Transverse colon (tissue), 4 donors: ENCODE measurements at regions not wholly inside any gene's neighbourhood (a gene's known extent, or its start where the extent isn't known, plus 50 kb on each side); places are given as distances from the start of the nearest gene placed in this dataset.

Source experiments
- DNase-seq: peaks from one replicate; pipeline ENCODE4 v3.0.0-alpha.2; 2019
- H3K27ac ChIP-seq, 4 donors: fragments of 200-600 bp; sonication (generic); 2 replicates each; pipeline ENCODE4 v1.5.1; 2016 to 2018; ENCODE audit warnings: inconsistent platforms in 4 of 4
- H3K27me3 ChIP-seq: fragments of 200-600 bp; sonication (generic); 2 replicates; pipeline ENCODE4 v1.5.1; 2017; ENCODE audit warnings: inconsistent platforms
- H3K36me3 ChIP-seq, 4 donors: fragments of 200-600 bp; sonication (generic); 2 replicates each; pipeline ENCODE4 v1.5.1; 2017 to 2019; ENCODE audit warnings: inconsistent platforms in 4 of 4
- H3K4me1 ChIP-seq, 4 donors: fragments of 200-600 bp; sonication (generic); 2 replicates each; pipeline ENCODE4 v1.5.1; 2017 to 2020; ENCODE audit warnings: inconsistent platforms in 4 of 4
- H3K4me3 ChIP-seq, 4 donors: fragments of 200-600 bp; sonication (generic); 1 replicate in 1 of 4; 2 replicates in 3 of 4; pipeline versions ENCODE4 v1.5.1 to v1.6.1; 2017 to 2019; ENCODE audit warnings: inconsistent platforms in 4 of 4
- H3K9me3 ChIP-seq, 2 donors: fragments of 200-600 bp; sonication (generic); 2 replicates each; pipeline ENCODE4 v1.5.1; 2017 to 2019; ENCODE audit warnings: inconsistent platforms in 2 of 2
- CTCF ChIP-seq, 5 experiments: fragments of 200-600 bp in 3 of 5; fragments of 450-650 bp in 2 of 5; sonication (generic) in 3 of 5; IDR thresholded peaks; 1 replicate in 2 of 5; 2 replicates in 3 of 5; pipeline ENCODE4 v1.5.1; 2016 to 2017; ENCODE audit warnings: antibody characterized with exemption in 5 of 5, inconsistent platforms in 3 of 5, mild to moderate bottlenecking in 2 of 5, moderate library complexity in 1 of 5
- EP300 ChIP-seq: sonication (generic); formaldehyde crosslinking; IDR thresholded peaks from one replicate; pipeline ENCODE4 v1.6.1; 2017; ENCODE audit warnings: antibody characterized with exemption, low read depth
- POLR2A ChIP-seq: fragments of 450-650 bp; IDR thresholded peaks from one replicate; pipeline ENCODE4 v1.6.1; 2016; ENCODE audit warnings: antibody characterized with exemption, mild to moderate bottlenecking, moderate library complexity
- POLR2AphosphoS5 ChIP-seq, 3 donors: sonication (generic); formaldehyde crosslinking; IDR thresholded peaks; one replicate each; pipeline ENCODE4 v1.6.1; 2016; ENCODE audit warnings: antibody characterized with exemption in 3 of 3
- WGBS, 2 donors: methylation state at CpG; one replicate each; pipeline ENCODE4 v1.1.5; 2018; ENCODE audit warnings: low coverage in 1 of 2; 5-methylcytosine and 5-hydroxymethylcytosine counted together
- in situ Hi-C, 4 donors: fragments of 200-750 bp; cut with MboI; loops; one replicate each; pipeline versions ENCODE4 v1.15.0 to v1.15.1; 2017; ENCODE audit warnings: low sequenced_read_pairs in 3 of 4, low pct_ligation_motif_present in 1 of 4, low pct_unique_long_range_greater_than_20kb in 1 of 4
- intact Hi-C: fragments of 100-400 bp; cut with DNase I; formaldehyde crosslinking; loops from one replicate; pipeline ENCODE4 v1.15.1; 2023; ENCODE audit warnings: low total_unique reads

GRCh38 chr2:44869761-44870160 lies 71.7 kb upstream of the SIX3 start:
- intact Hi-C loops (no loop called here), in situ Hi-C loops (no loop called here)
- H3K4me1 ChIP-seq = no peaks in the 10 kb centered on the region
- no peak for DNase-seq
- H3K9me3 ChIP-seq = no peaks in the 10 kb centered on the region
- 80% methylated on average over 5 of the region's 5 CpGs; no CpG with 5 or more reads in 1 of the 2 donors for WGBS, 2 donors
- no peaks in the 10 kb centered on the region for H3K36me3 ChIP-seq
- TF ChIP-seq EP300 = no peak
- H3K4me3 ChIP-seq = no peak overlapping the region
- no peak overlapping the region for H3K27ac ChIP-seq
- peaks cover 4% of the 10 kb centered on the region for H3K27me3 ChIP-seq

GRCh38 chr2:44877417-44877816 lies 64.1 kb upstream of the SIX3 start:
- in situ Hi-C loops = no loop called here
- no peak overlapping the region for H3K4me3 ChIP-seq
- intact Hi-C loops = no loop called here
- peaks cover 0 to 10% of the 10 kb centered on the region in 2 donors for H3K9me3 ChIP-seq
- no peak overlapping the region for H3K27ac ChIP-seq
- H3K27me3 ChIP-seq = peaks cover 21% of the 10 kb centered on the region
- DNase-seq = no peak
- WGBS, 2 donors = 58 to 79% methylated on average over 3 to 7 of the region's 7 CpGs
- H3K36me3 ChIP-seq = no peaks in the 10 kb centered on the region
- TF ChIP-seq CTCF (IDR thresholded peaks at IDR 0.05) = no peak
- no peaks in the 10 kb centered on the region for H3K4me1 ChIP-seq

GRCh38 chr2:44879269-44880124 lies 62.0 kb upstream of the SIX3 start:
- peaks cover 39% of the 10 kb centered on the region for H3K27me3 ChIP-seq

GRCh38 chr2:44880125-44880483 lies 61.4 kb upstream of the SIX3 start:
- in situ Hi-C loops = no loop called here
- intact Hi-C loops = no loop called here
- no peaks in the 10 kb centered on the region for H3K36me3 ChIP-seq
- WGBS, 2 donors = 63 to 65% methylated on average over 8 of the region's 8 CpGs
- TF ChIP-seq POLR2A = no peak
- no peak for TF ChIP-seq CTCF (IDR thresholded peaks at IDR 0.05)
- no peak for TF ChIP-seq EP300
- no peak for TF ChIP-seq POLR2AphosphoS5 (IDR thresholded peaks at IDR 0.05)
- H3K4me3 ChIP-seq = no peak overlapping the region
- H3K9me3 ChIP-seq = peaks cover 0 to 8% of the 10 kb centered on the region in 2 donors
- H3K4me1 ChIP-seq = no peaks in the 10 kb centered on the region
- no peak overlapping the region for H3K27ac ChIP-seq
- no peak for DNase-seq
- peaks cover 39% of the 10 kb centered on the region for H3K27me3 ChIP-seq

More at GRCh38 chr2:44879269-44880124, 62.0 kb upstream of the SIX3 start:
- in situ Hi-C loops (no loop called here), intact Hi-C loops (no loop called here)
- H3K27ac ChIP-seq = no peak overlapping the region
- H3K4me1 ChIP-seq = no peaks in the 10 kb centered on the region
- H3K9me3 ChIP-seq = peaks cover 0 to 10% of the 10 kb centered on the region in 2 donors
- 79 to 82% methylated on average over 5 to 18 of the region's 18 CpGs for WGBS, 2 donors
- no peak for TF ChIP-seq EP300
- DNase-seq = no peak
- no peaks in the 10 kb centered on the region for H3K36me3 ChIP-seq
- H3K4me3 ChIP-seq = no peak overlapping the region

- Histone ChIP-seq H3K27ac (no peak overlapping the region), H3K4me3 (no peak overlapping the region), H3K9me3 (no peaks in the 10 kb centered on the region), H3K4me1 (no peaks in the 10 kb centered on the region), H3K27me3 (peaks cover 38% of the 10 kb centered on the region), H3K36me3 (no peaks in the 10 kb centered on the region)
- in situ Hi-C loops (no loop called here), intact Hi-C loops (no loop called here)
- no peak for DNase-seq
- TF ChIP-seq POLR2AphosphoS5 (IDR thresholded peaks at IDR 0.05) = no peak
- no peak for TF ChIP-seq EP300
- TF ChIP-seq POLR2A = no peak
- no peak for TF ChIP-seq CTCF (IDR thresholded peaks at IDR 0.05)
These were observed 59.6 kb upstream of the SIX3 start for GRCh38 chr2:44881856-44882255.
